HG02763 (cell line): ENCODE measurements at regions not wholly inside any gene's neighbourhood (a gene's known extent, or its start where the extent isn't known, plus 50 kb on each side); places are given as distances from the start of the nearest gene placed in this dataset.

Experiments used
- ATAC-seq: cut with Tn5 transposase; IDR thresholded peaks from one replicate; pipeline ENCODE4 v1.9.1; 2021; ENCODE audit warnings: mild to moderate bottlenecking, moderate library complexity; ENCODE audit not compliant: unreplicated experiment

GRCh38 chr5:10081584-10081983 is 168.1 kb downstream of the ATPSCKMT start:
- no peak for ATAC-seq

DNA sequence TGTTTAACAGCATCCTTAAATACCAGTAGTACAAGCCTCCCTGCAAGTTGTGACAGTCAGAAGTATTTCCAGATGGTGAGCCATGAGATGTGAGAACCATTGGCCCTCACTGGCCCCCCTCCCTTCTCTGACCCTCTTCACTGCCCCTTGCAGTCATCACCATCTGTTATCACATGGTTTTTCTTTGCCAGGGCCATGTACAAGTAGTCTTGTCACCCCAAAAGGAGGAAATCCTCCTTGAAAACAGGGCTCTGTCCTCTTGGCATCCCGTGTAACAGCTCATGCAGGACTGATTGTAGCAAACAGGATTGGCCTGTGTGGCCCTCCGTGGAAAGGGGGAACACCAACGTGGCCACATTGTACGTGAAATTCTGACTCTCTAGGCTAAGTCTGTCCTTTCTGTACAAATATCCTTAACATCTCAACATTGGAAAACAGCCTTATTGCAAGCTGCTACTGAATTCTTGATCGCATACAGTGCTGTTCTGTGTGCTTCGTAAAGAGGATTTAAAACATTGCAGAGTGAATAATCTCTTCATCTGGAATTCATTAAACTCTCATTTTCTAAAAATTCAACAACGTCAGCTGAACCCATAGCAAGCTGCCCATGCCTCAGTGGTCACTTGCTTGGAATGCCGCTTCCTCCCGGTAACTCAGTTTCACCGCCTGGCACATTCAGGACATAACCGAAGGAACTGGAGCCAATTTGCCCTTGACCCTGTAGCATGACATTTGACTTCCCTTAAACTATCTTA is 171.7 kb downstream of the ATPSCKMT start:
- ATAC-seq = no peak

DNA sequence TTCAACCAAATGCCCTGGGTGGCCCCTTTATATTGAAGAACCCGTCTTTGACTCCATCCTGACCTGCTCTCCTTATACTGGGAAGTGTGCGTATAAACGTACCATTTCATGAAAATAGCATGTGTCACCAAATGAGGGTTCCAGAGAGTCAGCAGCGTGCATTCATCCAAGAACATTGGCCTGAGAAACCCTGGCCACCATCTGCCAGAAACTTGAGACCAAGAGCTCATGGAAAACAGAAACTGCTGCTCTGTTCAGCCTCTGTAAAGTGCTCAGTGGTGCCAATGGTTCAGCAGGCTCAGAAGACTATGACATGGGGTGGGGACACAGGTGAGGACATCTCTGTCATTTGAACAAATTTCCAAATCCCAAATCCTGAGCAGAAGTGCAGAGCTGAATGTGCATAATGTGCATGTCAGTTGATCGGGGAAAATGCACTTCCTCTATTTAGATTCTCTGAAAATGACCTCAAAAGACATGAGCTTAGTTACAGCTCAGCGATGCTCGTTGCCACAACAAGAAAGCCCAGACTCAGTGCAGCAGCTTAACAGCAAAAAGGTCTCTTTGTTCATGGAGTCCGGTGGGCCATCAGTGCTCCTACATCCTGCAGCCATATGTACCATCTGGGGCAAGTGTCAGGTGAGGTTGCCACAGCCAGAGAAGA is 176.1 kb downstream of the ATPSCKMT start:
- ATAC-seq = no peak

DNA sequence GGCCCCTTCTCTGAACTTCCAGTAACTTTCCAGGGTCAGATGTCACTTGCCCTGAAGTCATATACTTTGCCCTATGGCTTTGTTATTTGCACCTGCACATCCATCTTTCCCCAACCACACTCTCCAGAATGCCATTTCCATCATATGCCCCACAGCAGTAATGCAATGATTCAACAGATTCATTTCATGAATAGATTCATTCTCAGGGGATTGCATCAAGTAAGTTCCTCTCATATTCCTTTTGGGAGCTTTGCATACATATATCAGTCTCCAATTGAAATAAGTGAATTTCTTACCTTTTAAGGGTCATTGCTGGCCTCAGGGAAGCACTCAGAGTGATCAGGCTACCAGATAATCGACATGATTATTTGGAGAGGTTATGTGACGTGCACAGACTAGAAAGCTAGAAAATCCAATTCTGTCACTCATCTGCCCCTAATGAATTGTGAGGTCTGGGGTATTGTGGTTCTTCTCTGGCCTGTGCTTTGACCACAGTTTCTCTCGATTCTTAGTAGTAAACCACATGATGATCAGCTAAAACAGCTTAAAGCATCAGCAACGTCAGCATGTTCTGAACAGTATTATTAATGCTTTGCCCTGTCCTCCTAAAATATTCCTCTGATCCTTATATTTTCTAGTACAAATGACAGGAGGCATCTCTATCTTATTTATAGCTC is 179.9 kb downstream of the ATPSCKMT start:
- ATAC-seq = no peak

DNA sequence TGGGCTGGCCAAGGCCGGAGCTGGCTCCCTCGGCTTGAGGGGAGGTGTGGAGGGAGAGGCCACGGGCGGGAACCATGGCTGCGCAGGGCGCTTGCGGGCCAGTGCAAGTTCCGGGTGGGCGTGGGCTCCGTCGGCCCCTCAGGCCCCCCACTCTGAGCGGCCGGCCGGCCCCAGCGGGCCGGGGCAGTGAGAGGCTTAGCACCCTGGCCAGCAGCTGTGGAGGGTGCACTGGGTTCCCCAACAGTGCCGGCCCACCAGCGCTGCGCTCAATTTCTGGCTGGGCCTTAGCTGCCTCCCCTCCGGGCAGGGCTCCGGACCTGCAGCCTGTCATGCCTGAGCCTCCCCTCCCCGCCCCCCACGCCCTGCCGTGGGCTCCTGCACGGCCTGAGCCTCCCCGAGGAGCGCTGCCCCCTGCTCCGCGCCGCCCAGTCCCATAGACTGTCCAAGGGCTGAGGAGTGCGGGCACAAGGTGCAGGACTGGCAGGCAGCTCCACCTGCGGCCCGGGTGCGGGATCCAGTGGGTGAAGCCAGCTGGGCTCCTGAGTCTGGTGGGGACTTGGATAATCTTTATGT is 184.2 kb downstream of the ATPSCKMT start:
- no peak for ATAC-seq

DNA sequence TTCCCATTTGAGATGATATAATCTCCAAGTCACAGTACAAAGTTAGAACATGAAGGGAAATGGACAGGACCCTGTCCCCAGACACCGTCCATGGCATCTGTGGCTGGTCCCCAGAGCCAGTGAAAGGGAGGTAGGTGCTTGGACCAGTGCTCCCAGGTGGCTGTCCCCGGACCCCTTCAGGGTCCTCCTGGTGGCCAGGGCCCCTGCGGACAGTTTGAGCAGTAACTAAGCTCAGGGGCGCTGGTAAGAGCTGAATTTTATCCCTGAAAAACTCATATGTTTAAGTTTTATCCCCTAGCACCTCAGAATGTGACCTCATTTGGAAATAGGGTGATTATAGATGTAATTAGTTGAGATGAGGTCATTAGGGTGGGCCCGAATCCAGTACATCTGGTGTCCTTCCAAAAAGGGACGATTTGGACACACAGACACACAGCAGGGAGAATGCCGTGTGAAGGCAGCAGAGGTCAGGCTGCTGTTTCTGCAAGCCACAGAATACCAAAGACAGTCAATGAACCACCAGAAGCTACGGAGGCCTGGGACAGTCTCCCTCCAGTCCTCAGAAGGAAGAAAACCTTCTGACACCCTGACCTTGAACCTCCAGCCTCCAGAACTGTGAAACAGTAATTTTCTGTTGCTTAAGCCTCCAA is 185.0 kb downstream of the ATPSCKMT start:
- ATAC-seq = no peak

- no peak for ATAC-seq
These were observed 185.7 kb downstream of the ATPSCKMT start for GRCh38 chr5:10063997-10064396.

DNA sequence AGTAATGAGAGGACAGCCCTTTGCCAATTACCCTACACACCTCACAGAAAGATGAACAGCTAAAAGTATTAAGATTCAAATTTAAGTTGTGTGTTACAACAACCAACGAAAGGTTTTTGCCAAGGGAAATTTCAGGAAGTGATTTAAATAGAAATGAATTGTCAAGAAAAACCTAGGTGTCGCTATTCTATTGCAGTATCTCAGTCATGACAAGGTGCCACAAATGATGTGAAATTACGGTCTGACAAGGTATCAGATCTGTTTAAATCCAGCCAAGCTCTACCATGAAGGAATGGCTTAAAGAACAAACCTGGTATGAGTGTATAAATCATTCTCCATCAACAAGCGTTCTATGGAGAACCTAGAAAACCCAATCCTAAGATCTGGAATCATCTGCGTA is 189.7 kb downstream of the ATPSCKMT start:
- no peak for ATAC-seq

- ATAC-seq = no peak
These were observed 190.1 kb downstream of the ATPSCKMT start for GRCh38 chr5:10059556-10059955.

DNA sequence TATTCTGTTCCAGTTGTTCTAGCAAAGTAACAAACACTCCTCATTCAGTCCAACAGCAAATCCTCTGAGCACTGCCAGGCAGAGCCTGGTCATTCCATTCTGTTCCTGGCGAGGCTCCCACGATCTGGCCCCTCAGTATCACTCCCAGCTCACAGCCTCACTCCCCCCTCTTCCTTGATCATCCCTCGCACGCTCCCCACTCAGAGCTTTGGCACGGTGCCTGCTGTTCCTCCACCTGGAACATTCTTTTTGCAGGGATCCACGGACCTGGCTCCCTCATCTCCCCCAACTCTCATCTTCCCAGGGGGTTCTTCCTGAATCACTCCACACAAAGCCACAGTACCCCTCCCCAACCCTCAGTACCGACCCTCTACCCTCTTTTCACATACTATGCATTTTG is 192.3 kb downstream of the ATPSCKMT start:
- ATAC-seq = no peak

- no peak for ATAC-seq
These were observed 193.4 kb downstream of the ATPSCKMT start for GRCh38 chr5:10056228-10056760.

DNA sequence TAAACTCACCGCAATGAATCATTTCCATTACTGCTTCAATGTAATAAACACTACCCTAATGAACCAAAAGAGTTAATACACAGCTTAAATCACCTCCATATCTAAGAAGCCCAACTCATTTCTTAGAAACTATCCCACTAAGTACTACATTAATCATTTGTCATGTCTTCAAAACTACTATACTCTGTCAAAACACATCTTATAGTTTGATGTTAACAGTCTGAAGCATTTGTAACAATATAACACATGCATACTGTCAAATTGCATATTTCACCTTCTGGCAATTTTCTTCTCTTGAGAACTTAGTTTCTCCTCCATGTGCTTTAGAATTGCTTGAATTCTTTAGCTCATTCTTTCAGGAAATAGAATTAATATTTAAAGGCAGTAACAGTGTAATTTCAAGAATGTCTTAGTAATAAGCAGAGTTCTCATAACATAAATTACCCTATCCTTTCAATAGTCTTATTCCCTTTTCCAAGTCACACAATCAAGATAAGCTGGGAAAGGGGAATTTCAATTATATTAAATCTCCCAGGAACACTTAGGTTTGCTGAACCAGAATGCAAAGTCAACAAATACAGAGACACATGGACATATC is 199.7 kb downstream of the ATPSCKMT start:
- ATAC-seq = no peak

- no peak for ATAC-seq
These were observed 203.0 kb downstream of the ATPSCKMT start for GRCh38 chr5:10046676-10047075.

DNA sequence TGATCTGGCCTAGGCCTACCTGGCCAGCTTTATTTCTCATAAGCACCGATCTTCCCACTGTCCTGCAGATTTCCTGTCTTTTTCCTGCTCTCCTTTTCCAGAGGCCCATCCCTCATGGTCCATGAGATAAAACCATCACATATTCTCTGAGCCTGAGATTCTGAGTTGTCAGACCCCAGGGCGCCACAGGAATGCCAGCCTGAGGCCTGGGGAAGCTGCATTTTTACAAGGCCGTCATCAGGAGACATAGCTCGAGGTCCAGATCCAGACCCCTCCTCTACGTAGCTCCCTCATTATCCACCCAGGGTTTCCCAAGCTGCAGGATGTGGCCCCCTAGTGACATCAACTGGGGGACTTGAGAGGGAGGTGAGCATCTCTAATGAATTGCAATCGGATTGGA is 204.3 kb downstream of the ATPSCKMT start:
- no peak for ATAC-seq

DNA sequence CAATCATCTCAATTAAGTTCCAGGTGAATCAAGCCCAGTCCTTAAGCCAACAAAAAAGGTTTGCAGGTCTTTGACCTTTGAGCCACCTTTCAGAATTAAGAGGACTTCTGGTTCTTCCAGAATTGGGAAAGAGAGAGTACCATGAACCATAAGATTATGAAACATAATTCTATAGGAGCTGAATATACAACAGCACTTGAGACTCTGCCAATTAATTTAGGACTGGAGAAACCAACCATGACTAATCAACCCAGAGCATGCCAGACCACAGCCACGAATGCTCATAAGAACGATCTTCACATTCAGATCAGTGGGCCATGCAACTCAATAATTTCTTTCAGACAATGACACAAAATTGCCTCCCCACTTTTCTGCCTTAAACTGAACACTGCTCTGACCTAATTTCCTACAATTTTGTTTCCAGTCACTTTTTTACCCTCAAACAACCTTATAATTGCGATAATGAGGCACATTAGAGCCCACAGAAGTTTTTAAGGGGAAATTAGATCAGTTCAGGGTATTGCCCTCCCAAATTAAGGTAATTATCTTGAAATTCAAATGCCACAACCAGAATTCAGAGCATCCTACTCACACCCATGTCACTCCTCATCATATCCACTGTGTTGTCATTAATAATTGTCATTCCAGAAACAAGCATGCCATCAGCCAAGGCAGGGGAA is 213.4 kb downstream of the ATPSCKMT start:
- no peak for ATAC-seq

DNA sequence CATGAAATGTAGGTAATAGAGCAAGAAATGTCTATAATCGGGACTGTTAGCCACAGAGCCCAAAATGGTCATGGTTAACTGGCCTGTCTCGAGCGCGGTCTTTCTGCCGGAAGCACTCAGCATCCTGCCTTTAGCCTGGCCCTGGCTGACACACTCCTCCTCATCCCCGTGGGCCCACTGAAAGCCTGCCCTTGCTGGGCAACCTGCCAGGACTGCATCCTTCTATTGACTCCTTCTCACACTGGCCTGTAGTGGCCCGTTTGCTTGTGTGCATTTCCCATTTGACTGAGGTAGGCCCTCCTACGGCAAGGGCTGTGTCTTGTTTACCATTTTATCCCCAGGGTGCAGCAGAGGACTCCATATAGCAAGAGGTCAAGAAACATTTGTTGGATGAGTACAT is 215.7 kb downstream of the ATPSCKMT start:
- ATAC-seq = no peak

GRCh38 chr5:10031817-10032216 is 217.9 kb downstream of the ATPSCKMT start:
- ATAC-seq = no peak

DNA sequence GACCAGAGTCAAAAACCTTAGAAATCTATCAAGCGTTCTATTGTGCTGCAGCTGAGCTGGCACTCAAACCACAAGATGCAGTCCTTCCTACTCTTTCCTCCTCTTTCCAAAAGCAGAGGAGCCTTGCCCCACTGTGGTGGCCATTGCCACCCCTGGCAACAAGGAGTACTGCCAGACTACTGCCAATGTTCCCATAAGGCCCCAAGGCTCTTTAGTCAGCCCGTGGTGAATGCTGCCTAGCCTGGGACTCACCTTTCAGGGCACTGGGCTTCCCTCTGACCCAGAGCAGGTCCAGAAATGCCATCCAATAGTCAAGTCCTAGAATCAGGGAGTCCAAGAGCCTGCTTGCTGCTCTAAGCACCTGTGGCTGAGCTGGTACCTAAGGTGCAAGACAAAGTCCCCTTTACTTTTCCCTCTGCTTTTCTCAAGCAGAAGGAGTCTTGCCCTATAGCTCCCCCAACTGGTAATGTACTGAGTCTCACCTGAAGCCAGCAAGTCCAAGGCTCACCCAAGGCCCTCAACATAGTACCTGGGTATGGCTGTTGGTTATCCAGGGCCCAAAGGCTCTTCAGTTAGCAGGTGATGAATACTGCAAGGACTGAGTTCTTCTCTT is 219.4 kb downstream of the ATPSCKMT start:
- no peak for ATAC-seq

- no peak for ATAC-seq
These were observed 226.2 kb downstream of the ATPSCKMT start for GRCh38 chr5:10023494-10023893.

DNA sequence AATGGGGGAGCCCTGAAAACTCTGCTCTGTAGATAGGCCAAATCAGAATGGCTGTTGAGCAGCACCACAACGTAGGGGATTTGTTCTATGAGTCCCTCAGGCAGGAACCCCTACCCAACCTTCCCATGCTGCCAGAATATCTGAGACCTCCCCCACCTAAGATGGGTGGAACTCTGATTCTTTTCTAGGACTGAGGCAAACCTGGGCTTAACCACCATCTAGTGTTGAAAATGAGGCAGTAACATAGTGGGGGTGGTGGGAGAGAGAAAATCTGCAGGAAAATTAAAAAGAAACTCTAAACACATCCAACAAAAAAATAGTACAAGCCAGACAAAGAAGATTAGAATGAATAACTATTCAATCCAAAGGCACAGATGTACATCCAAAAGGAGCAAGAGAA is 228.4 kb downstream of the ATPSCKMT start:
- ATAC-seq = no peak
